HepG2 (cell line): ENCODE measurements at regions not wholly inside any gene's neighbourhood (a gene's known extent, or its start where the extent isn't known, plus 50 kb on each side); places are given as distances from the start of the nearest gene placed in this dataset.

ENCODE experiments used
- ATAC-seq: fragments of 200-7000 bp; cut with Tn5 transposase; 3 replicates; pipeline ENCODE4 v1.9.1; 2020; ENCODE audit warnings: mild to moderate bottlenecking, moderate library complexity
- BruUV-seq: library from RNA; stranded (reverse); fragments of 400-500 nt; replicated peaks from 2 replicates; lab custom pipeline; 2021; lab: Mats Ljungman, UMichigan
- CTCF ChIA-PET: fragments of 300-600 bp; formaldehyde crosslinking; extraction: SDS; loops from one replicate; lab custom pipeline; 2021; ENCODE audit warnings: low total read pairs, inconsistent platforms, low intra/inter-chr PET ratio; lab: Yijun Ruan, JAX
- POLR2A ChIA-PET: fragments of 350-600 bp; sonication (Branson Sonifier 250); formaldehyde crosslinking; loops from one replicate; lab custom pipeline; 2020; ENCODE audit warnings: antibody characterized with exemption, inconsistent platforms; lab: Yijun Ruan, JAX
- DNase-seq: peaks from one replicate; pipeline ENCODE4 v3.0.0-alpha.2; 2015; ENCODE audit warnings: low spot score
- FAIRE-seq: peaks from 3 replicates; lab custom pipeline; 2011; peaks lifted over from hg19 to GRCh38; lab: Jason Lieb, UNC
- H2AFZ ChIP-seq: one replicate; pipeline ENCODE4 v1.6.1; 2011; ENCODE audit warnings: low read length, inconsistent platforms
- H3K27ac ChIP-seq: fragments of 300-600 bp; 3 replicates; pipeline ENCODE4 v1.8.0; 2011; ENCODE audit warnings: mixed run types, mild to moderate bottlenecking, mixed read lengths, low read length, inconsistent platforms; ENCODE audit not compliant: insufficient read depth; ENCODE audit errors: extremely low read length
- H3K27me3 ChIP-seq, 2 experiments: fragments of 200-600 bp in 1 of 2; 2 replicates in 1 of 2; 3 replicates in 1 of 2; pipeline versions ENCODE4 v1.6.0 to v1.8.0; 2011; ENCODE audit warnings: low read length in 2 of 2, mild to moderate bottlenecking in 2 of 2, moderate library complexity in 2 of 2, inconsistent platforms in 1 of 2; ENCODE audit not compliant: insufficient read depth in 2 of 2, control insufficient read depth in 1 of 2
- H3K36me3 ChIP-seq, 2 experiments: fragments of 200-600 bp in 1 of 2; replicated peaks in 1 of 2; 2 replicates in 1 of 2; 3 replicates in 1 of 2; pipeline versions ENCODE4 v1.5.1 to v1.8.0; 2011; ENCODE audit warnings: low read length in 2 of 2, inconsistent platforms in 1 of 2; ENCODE audit not compliant: insufficient read depth in 2 of 2, control insufficient read depth in 1 of 2
- H3K4me1 ChIP-seq: 2 replicates; pipeline ENCODE4 v1.5.1; 2012; ENCODE audit warnings: low read length, inconsistent platforms; ENCODE audit not compliant: insufficient read depth
- H3K4me2 ChIP-seq: 2 replicates; pipeline ENCODE4 v1.6.0; 2011; ENCODE audit warnings: low read depth, low read length, inconsistent platforms
- H3K4me3 ChIP-seq, 3 experiments: fragments of 200-600 bp in 1 of 3; sonication (generic), shearing (Covaris generic) in 1 of 3; replicated peaks in 1 of 3; 2 replicates each; pipeline ENCODE4 v1.5.1; 2011 to 2016; ENCODE audit warnings: low read length in 3 of 3, inconsistent platforms in 2 of 3, low read depth in 2 of 3, mild to moderate bottlenecking in 2 of 3, control low read depth in 1 of 3, mixed read lengths in 1 of 3; ENCODE audit not compliant: insufficient read depth in 1 of 3
- H3K79me2 ChIP-seq: one replicate; pipeline ENCODE4 v1.6.1; 2011; ENCODE audit warnings: low read length, inconsistent platforms; ENCODE audit not compliant: insufficient read depth
- H3K9ac ChIP-seq: 2 replicates; pipeline ENCODE4 v1.6.0; 2011; ENCODE audit warnings: mild to moderate bottlenecking, low read depth, low read length, inconsistent platforms; ENCODE audit not compliant: insufficient read depth
- H3K9me3 ChIP-seq: 2 replicates; pipeline ENCODE4 v1.5.1; 2012; ENCODE audit warnings: mild to moderate bottlenecking, low read length
- H4K20me1 ChIP-seq: 2 replicates; pipeline ENCODE4 v1.6.0; 2011; ENCODE audit warnings: inconsistent platforms, mild to moderate bottlenecking, low read length, moderate library complexity; ENCODE audit not compliant: insufficient read depth
- FOSL2 ChIP-seq: sonication (generic); formaldehyde crosslinking; IDR thresholded peaks from 2 replicates; pipeline ENCODE4 v1.4.0; 2020; ENCODE audit warnings: missing genetic modification reagents
- HNF4G ChIP-seq, 2 experiments: sonication (generic) in 1 of 2; formaldehyde crosslinking in 1 of 2; IDR thresholded peaks; 2 replicates each; pipeline versions ENCODE4 v1.4.0 to v1.6.1; 2011 to 2020; ENCODE audit warnings: borderline replicate concordance in 2 of 2, low read depth in 2 of 2, mild to moderate bottlenecking in 2 of 2, low read length in 1 of 2, missing genetic modification reagents in 1 of 2, moderate library complexity in 1 of 2
- NFE2L2 ChIP-seq: fragments of 150-350 bp; IDR thresholded peaks from 2 replicates; pipeline ENCODE4 v1.6.1; 2014; ENCODE audit warnings: low read length
- ZNF530 ChIP-seq: sonication (generic); formaldehyde crosslinking; IDR thresholded peaks from 2 replicates; pipeline ENCODE4 v1.5.0; 2020; ENCODE audit warnings: low read depth, mild to moderate bottlenecking, missing genetic modification reagents
- WGBS: methylation state at CpG from one replicate; pipeline ENCODE4 v1.1.6; 2017; ENCODE audit warnings: low lambda C conversion rate; 5-methylcytosine and 5-hydroxymethylcytosine counted together
- in situ Hi-C: cut with HindIII; loops from 2 replicates; pipeline ENCODE4 v1.10.0; 2017; ENCODE audit warnings: low pct_unique_long_range_greater_than_20kb; ENCODE audit not compliant: extremely low pct_ligation_motif_present
- intact Hi-C: fragments of 100-400 bp; cut with micrococcal nuclease; formaldehyde crosslinking; loops from one replicate; pipeline ENCODE4 v1.10.0; 2022; ENCODE audit not compliant: unreplicated experiment
- TF ChIP-seq, protein P1 (sequence below): sonication (generic); formaldehyde crosslinking; IDR thresholded peaks from 2 replicates; pipeline ENCODE4 v1.4.0; 2020; ENCODE audit warnings: mild to moderate bottlenecking, missing genetic modification reagents

DNA sequence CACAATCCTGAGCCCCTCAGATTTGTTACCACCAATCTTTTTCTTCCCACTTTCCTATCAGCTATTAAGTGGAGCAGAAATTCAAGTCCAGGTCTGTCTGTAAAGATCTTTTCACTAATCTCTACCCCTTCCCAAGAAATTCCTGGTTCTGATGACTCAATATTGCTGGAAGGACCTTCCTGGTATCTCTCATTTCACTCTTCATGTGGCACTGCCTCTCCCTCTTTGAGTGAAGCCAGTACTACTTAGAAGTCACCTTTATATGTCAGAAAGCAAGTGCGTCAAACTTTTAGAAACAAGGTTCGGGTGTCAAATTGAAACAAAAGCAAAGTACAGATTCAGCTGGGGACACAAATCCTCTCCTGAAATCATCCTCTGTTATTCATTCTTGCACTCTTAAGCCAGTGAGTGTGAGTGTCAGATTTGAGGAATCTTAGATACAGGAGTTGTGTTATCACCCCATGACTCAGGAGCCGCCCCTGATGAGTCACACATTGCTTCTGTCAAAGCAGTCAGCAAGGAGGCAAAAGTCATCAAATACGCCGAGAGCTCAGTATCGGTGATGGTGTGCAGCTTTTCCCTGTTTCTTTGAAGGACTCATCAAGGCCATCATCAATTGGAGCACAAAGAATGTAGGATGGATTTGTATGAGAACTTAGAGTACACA is 313.0 kb downstream of the CETN3 start:
- no peaks in the 10 kb centered on the region for H3K36me3 ChIP-seq
- WGBS, result 34% methylated on average over 6 of the region's 6 CpGs
- H2AFZ ChIP-seq, result no peak overlapping the region
- no peak overlapping the region for H3K27ac ChIP-seq
- no peaks in the 10 kb centered on the region for H3K79me2 ChIP-seq
- no peak overlapping the region for H3K4me3 ChIP-seq
- in situ Hi-C loops, result no loop called here
- H3K9ac ChIP-seq, result no peak overlapping the region
- FAIRE-seq (no peak), DNase-seq (peak; percentile 10), ATAC-seq (no peak)
- TF ChIP-seq FOSL2 (CRISPR knock-in tag) (peak; percentile 39; the same call in 1 of the 2 replicates), ZNF530 (CRISPR knock-in tag) (no peak)
- H3K9me3 ChIP-seq, result no peaks in the 10 kb centered on the region
- BruUV-seq, result no TSS peak
- ChIA-PET POLR2A (no interaction called here), CTCF (no interaction called here)
- H3K4me1 ChIP-seq, result no peaks in the 10 kb centered on the region
- H3K4me2 ChIP-seq, result no peak overlapping the region
- no peaks in the 10 kb centered on the region for H3K27me3 ChIP-seq
- H4K20me1 ChIP-seq, result no peaks in the 10 kb centered on the region
- intact Hi-C loops, result no loop called here

DNA sequence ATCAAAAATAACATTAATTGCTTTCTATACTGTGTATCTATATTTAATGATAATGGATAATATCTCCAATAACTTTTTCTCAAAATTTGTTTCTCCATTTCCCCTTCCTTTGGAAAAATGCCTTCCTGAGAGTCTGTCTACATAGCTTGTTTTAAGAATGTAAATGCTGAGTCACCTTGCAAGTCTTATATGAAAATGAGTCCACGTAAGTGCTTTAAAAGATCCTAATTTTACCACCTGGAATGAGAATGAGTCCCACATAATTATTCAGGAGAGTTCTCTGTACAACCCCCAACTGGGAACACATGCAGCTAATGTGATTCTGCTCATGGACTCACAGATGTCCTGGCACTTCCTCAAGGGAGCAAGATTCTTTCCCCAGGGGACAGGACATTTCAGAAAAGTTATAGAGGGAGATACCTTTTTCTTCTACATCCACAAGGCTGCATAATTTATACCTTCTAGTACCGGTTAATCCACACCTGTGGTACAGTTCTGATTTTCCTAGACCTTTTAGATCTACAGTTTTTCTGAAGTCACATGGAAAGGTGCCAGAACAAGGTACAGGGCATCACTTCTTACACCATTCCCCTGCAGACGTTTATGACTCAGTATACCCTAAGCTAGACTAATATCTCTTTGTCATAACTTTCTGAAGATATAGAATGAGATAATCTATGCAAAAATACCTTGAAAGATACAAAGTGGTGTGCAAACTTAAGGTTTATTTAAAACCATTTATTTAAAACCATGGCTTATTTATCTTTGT is 314.1 kb downstream of the CETN3 start:
- Histone ChIP-seq H3K9me3 (no peaks in the 10 kb centered on the region), H3K9ac (no peak overlapping the region), H3K4me3 (no peak overlapping the region), H3K79me2 (no peaks in the 10 kb centered on the region), H3K4me2 (no peak overlapping the region), H3K27ac (no peak overlapping the region), H4K20me1 (no peaks in the 10 kb centered on the region), H3K36me3 (no peaks in the 10 kb centered on the region), H3K4me1 (no peaks in the 10 kb centered on the region), H2AFZ (no peak overlapping the region), H3K27me3 (no peaks in the 10 kb centered on the region)
- ChIA-PET POLR2A (no interaction called here), CTCF (no interaction called here)
- FAIRE-seq (no peak), ATAC-seq (no peak), DNase-seq (no peak)
- no TSS peak for BruUV-seq
- in situ Hi-C loops, result no loop called here
- WGBS, result 3% methylated on average over 3 of the region's 3 CpGs
- intact Hi-C loops, result no loop called here
- TF ChIP-seq NFE2L2 (peak; percentile 46), HNF4G (IDR thresholded peaks at IDR 0.05; ENCODE audit: borderline replicate concordance, low read depth, low read length) (no peak), HNF4G (CRISPR knock-in tag; IDR thresholded peaks at IDR 0.05; ENCODE audit: borderline replicate concordance, low read depth) (no peak)
- TF ChIP-seq, protein P1, sequence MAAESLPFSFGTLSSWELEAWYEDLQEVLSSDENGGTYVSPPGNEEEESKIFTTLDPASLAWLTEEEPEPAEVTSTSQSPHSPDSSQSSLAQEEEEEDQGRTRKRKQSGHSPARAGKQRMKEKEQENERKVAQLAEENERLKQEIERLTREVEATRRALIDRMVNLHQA (CRISPR knock-in tag), result no peak
